DMS114 treated with DMSO at 0.1 percent for 48 hours (cell line): ENCODE measurements at regions not wholly inside any gene's neighbourhood (a gene's known extent, or its start where the extent isn't known, plus 50 kb on each side); places are given as distances from the start of the nearest gene placed in this dataset.

Experiments
- DNase-seq: peaks from one replicate; lab custom pipeline; 2025; ENCODE audit not compliant: unreplicated experiment; lab: John Stamatoyannopoulos, UW

GRCh38 chr2:56444339-56444738 lies 260.5 kb downstream of the CCDC85A start:
- no peak for DNase-seq

GRCh38 chr2:56448403-56449001 lies 264.7 kb downstream of the CCDC85A start:
- DNase-seq: no peak

GRCh38 chr2:56449002-56449431 lies 265.2 kb downstream of the CCDC85A start:
- DNase-seq: no peak

DNA sequence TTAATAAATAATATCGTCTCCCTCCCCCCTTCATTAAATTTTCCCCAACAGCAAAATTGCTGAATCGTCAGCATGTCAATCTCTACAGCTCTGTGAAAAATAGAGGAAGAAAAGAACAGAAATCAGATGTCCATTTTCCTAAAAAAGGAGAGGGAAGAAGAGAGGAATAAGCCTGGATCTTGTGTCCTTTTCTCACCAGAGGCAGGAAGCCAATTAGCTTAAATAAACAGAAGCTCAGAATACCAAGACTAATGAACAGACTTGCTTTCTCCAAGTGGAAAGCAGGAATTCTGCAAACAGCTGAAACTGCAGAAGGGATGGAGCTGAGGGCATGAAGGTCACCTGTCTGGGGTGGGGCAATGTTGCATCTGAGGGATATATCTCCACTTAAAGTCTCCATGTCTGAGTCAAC lies 265.7 kb downstream of the CCDC85A start:
- DNase-seq: no peak

DNA sequence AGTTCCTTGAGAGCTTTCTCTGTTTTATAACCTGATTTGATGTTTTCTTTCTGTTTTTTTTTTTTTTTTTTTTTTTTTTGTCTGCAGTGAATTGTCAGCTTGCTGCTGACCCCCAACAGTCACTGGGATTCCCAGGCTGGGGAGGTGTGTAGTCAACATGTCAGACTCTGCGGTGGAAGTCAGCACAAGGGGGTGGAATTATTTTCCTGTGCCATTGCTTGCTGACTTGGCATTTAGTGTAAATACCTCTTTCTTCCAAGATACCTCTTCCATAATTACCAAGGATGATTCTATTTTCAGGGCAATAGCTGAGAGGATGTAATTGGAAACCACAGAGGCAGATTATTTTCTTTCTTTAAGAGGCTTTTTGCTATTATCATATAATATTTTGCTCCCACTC lies 266.3 kb downstream of the CCDC85A start:
- no peak for DNase-seq

GRCh38 chr2:56450772-56451171 lies 267.0 kb downstream of the CCDC85A start:
- DNase-seq: no peak

DNA sequence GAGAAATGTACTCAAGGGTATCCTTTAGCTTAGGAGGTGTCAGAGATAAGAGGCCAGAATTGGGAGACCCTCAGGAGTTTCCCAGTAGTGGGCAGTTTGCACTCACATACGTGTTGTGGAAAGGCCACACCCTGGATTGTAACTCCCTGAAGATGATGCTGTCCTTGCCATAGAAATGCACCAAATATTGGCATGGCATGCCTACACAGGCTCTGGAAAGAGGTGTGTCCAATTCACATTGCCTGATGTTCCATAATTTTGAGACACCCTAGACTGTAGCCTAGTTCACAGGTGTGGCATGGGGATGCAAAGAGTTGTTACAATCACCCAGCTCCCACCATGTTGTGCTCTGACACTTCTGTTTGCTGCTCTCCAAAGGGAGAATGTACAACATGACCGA lies 271.9 kb downstream of the CCDC85A start:
- DNase-seq: no peak

- DNase-seq: no peak
Measured at GRCh38 chr2:56456791-56457190, 273.0 kb downstream of the CCDC85A start.

DNA sequence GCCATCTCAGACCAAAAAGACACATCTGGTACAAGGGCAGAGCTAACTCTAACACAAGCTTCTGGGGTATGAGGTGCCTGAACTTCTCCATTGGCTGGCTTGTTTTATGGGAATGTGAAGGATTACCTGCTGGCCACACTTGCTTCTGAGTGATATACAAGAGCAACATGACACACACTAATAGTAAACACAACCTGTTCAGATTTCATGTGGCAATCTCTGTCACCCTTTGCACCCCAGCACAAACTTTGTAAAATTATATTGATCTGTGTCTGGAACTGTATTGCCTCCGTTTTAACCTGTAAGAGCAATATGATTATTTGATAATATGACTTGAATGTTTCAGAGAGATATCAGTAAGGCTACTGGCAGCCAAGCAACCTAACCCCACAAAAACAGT lies 276.7 kb downstream of the CCDC85A start:
- DNase-seq: no peak

DNA sequence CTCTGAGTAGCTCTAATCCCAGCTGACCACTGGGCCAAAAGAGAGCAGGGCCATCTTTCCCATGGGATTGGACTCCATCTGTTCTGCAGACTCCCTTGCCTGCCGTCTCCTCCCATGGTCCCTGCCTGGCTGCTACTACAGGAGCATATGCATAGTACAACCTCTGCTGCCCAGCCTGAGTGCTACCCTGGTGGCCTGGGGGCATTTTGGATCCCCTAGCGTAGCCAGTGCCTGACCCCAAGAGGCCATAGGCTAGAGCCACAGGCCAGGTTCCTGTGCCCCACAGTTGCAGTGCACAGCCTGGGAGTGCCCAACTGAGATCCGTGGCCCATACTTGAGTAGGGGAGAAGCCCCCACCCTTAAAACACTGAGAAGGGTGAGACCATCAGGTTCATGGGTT lies 280.3 kb downstream of the CCDC85A start:
- DNase-seq: no peak

DNA sequence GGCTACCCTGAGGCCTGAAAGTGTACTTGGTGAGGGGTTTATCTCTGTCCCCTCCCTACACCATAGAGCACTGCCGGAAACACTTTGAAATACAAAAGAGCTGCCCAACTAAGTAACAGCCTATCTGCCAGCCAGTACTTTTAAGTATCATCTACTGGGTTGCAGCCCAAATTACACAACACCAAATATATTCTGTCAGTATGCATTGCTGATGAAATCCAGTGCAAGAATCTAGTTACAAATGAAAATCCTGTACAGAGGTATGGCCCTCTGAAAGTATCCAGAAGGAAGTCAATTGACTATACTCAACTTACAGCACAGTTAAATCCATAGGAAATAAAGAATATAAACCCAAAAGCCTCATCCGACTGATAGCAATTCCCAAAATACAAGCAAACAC lies 280.8 kb downstream of the CCDC85A start:
- no peak for DNase-seq

- DNase-seq: no peak
Measured at GRCh38 chr2:56465491-56465890, 281.7 kb downstream of the CCDC85A start.

- DNase-seq: no peak
Measured at GRCh38 chr2:56473524-56473923, 289.7 kb downstream of the CCDC85A start.

DNA sequence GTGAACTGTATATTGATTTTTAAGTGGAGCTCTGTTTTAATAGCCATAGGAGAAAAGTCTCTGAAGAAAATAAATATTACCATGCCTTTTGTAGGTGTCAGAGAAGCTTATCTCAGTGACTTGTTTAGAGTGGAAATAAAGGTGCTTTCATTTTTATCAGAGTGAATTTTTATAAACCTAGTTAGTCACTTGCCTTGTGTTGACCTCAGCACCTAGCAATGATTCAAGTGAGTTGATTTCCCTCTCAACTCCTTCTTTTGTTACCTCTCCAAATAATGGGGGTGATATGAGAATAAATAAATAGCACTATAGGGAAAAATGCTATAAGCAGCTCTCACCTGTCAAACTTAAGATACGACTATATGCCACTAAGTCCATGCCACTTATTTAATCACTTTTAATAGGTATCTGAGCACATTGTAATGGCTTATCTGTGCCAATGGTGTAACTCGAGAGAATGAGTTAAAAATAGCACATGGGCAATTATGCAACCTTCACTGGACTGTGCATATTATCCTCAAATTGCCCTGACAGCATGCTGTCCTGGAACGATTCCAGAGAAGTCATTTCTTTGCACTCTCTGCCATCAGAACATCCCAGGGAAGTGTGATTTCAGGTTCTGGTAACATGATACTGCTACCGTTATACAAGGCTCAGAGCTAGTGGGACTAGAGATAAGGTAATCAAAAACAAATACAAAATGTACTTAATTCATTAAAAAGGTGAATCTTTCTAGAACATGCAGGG lies 290.8 kb downstream of the CCDC85A start:
- no peak for DNase-seq

DNA sequence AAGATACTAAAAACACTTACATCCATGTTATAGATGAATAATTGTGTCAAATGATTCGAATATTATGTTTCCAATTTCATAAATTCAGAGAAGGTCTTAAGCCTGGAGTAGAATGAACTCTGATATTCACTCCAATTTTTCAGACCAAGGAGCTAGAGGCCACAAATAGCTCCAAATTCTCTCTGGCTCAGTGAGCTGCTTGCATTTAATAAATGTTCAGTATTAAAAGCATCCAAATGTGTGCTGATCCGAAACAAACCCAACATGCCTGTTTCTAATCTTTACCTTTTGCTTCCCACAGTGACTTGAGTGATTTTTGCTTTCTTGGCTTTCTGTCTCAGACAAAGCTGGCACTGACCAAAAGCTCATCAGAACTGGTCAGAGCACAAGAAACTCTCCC lies 291.4 kb downstream of the CCDC85A start:
- DNase-seq: no peak

DNA sequence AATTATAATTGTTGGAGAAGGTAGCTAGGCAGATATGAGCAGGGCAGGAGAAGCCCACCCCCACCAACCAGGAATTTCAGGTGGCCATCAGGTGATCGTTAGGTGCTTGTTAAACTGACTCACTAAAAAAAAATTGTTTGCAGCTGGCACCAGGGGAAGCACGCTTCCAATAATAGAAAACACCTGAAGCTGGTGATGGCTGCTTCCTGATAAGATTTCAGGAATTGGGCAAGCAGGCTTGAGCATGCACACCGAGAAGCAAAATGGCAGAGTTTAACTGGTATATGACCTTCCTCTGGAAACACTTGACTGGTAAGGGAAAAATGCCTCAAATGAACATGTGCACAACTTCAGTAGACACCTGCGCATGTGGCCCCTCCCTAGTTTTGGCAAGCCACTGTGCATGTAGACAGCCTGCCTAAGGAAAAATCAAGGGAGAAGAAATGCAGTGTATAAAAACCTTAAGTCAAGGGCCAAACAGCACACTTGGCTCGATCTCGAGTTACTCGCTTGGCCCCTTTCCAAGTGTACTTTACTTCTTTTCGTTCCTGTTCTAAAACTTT lies 292.8 kb downstream of the CCDC85A start:
- DNase-seq: no peak

GRCh38 chr2:56478027-56478426 lies 294.2 kb downstream of the CCDC85A start:
- no peak for DNase-seq

- DNase-seq: no peak
Measured at GRCh38 chr2:56483081-56483480, 299.3 kb downstream of the CCDC85A start.

DNA sequence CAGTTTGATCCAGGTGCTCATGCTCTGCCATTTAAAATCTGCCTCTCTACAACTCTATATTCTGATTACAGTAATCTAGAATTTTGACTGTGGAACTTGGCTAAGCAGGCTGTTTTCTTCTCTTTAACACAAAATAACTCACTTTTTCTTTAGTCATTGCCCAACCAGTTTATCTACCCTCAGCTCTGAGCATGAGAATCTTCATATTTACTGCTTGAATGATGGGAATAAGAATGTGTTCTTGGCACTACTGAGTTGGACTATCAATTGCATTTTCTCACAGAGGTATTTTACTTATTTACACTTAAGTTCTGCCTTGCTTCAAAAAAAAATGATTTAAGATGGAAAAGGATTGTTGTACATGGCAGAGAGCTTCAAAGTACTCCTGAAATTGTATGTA lies 301.1 kb downstream of the CCDC85A start:
- DNase-seq: no peak

DNA sequence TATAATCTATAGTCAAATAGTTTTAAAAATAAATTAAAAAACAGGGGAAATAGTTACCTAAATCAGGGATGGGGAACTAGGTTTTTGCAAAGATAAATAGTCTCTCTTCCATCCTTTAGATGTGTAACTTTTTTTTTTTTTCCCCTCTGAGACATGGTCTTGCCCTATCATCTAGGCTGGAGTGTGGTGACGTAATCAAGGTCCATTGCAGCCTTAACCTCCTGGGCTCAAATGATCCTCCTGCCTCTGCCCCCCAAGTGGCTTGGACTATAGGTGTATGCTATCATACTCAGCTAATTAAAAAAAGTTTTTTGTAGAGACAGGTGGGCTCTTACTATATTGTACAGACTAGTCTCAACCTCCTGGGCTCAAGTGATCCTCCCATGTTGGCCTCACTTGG lies 316.5 kb downstream of the CCDC85A start:
- DNase-seq: no peak

DNA sequence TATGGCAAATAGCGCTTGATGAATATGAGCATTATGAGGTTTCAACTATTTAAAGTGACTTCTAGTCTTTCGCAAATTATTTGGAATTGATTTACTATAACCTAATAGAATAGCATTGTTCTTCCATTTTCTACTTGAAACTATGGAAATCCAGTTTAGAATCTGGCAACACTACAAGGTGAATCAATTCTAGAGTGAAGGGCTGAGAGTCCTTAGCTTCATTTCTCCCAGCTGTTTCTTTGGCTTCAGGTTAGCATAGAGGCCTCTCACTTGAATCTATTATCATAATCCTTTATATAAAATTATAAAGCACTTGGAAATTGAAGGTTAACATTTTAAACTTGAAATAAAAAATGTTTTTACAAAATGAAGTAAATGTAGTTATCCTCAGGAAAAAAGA lies 318.8 kb downstream of the CCDC85A start:
- no peak for DNase-seq

DNA sequence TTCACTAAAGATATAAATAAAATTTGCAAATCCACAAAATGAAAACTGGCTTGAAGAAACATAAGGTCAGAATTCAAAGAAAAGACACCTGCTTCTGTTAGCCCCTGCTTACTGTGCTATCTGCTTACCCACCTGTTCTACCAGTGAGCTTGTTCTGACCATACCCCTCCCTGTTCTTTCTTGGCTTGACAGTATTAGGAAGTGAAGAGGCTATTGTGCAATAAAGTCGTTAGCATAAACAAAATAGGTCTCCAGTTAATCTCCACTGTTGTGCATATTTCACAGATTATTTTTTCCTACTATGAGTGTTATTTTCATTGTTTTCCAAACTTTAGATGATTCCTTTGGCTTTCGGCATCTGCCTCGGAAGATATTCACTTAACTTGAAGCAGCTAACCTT lies 322.1 kb downstream of the CCDC85A start:
- no peak for DNase-seq

GRCh38 chr2:56508662-56509061 lies 324.9 kb downstream of the CCDC85A start:
- DNase-seq: no peak
